HCT116 (cell line): ENCODE measurements at regions not wholly inside any gene's neighbourhood (a gene's known extent, or its start where the extent isn't known, plus 50 kb on each side); places are given as distances from the start of the nearest gene placed in this dataset.

Experiments used
- ATAC-seq: fragments of 200-7000 bp; cut with Tn5 transposase; 2 replicates; pipeline ENCODE4 v1.9.1; 2020; ENCODE audit warnings: mild to moderate bottlenecking, moderate library complexity
- BruUV-seq: library from RNA; stranded (reverse); fragments of 400-500 nt; replicated peaks from 2 replicates; lab custom pipeline; 2021; lab: Mats Ljungman, UMichigan
- CTCF ChIA-PET: fragments of 300-600 bp; sonication (Branson Sonifier 250); formaldehyde crosslinking; loops from one replicate; lab custom pipeline; 2021; ENCODE audit warnings: antibody characterized with exemption; lab: Charles Lee
- POLR2A ChIA-PET: fragments of 300-600, 350-600 bp; sonication (Branson Sonifier 250); formaldehyde crosslinking; loops from one replicate; lab custom pipeline; 2021; ENCODE audit warnings: antibody characterized with exemption; lab: Charles Lee
- RAD21 ChIA-PET, 2 experiments: fragments of 300-600 bp; sonication (Branson Sonifier 250); formaldehyde crosslinking; loops; one replicate each; lab custom pipeline; 2023; ENCODE audit warnings: low total read pairs in 2 of 2; ENCODE audit not compliant: uncharacterized antibody in 2 of 2, unreplicated experiment in 2 of 2, low non-redundant PET in 1 of 2; lab: Charles Lee
- DNase-seq: peaks from one replicate; pipeline ENCODE4 v3.0.0-alpha.2; 2010; ENCODE audit warnings: low read depth, low spot score
- H2AFZ ChIP-seq: fragments of 200-600 bp; shearing (Covaris generic), sonication (generic); 2 replicates; pipeline ENCODE4 v1.6.1; 2017; ENCODE audit warnings: low read depth, mixed run types, mixed read lengths, antibody characterized with exemption, low read length; ENCODE audit not compliant: poor library complexity, severe bottlenecking
- H3K27ac ChIP-seq: 2 replicates; pipeline ENCODE4 v1.5.1; 2012; ENCODE audit warnings: low read depth, low read length
- H3K27me3 ChIP-seq: fragments of 200-600 bp; sonication (generic); 2 replicates; pipeline ENCODE4 v1.6.1; 2016; ENCODE audit warnings: mixed run types, low read length, mixed read lengths; ENCODE audit not compliant: insufficient read depth
- H3K36me3 ChIP-seq, 2 experiments: fragments of 200-500 bp in 1 of 2; fragments of 200-600 bp in 1 of 2; sonication (Bioruptor generic) in 1 of 2; sonication (generic) in 1 of 2; 2 replicates each; pipeline versions ENCODE4 v1.5.1 to v1.6.1; 2014 to 2016; ENCODE audit warnings: low read length in 2 of 2, inconsistent platforms in 1 of 2, mixed read lengths in 1 of 2, mixed run types in 1 of 2; ENCODE audit not compliant: insufficient read depth in 2 of 2, control insufficient read depth in 1 of 2
- H3K4me1 ChIP-seq, 2 experiments: fragments of 200-600 bp in 1 of 2; sonication (generic) in 1 of 2; 2 replicates each; pipeline versions ENCODE4 v1.5.1 to v1.6.1; 2012 to 2017; ENCODE audit warnings: low read length in 2 of 2, inconsistent platforms in 1 of 2, mild to moderate bottlenecking in 1 of 2, mixed read lengths in 1 of 2, mixed run types in 1 of 2, moderate library complexity in 1 of 2; ENCODE audit not compliant: insufficient read depth in 2 of 2, control insufficient read depth in 1 of 2
- H3K4me2 ChIP-seq: fragments of 200-600 bp; sonication (generic); 2 replicates; pipeline ENCODE4 v1.6.1; 2017; ENCODE audit warnings: mixed run types, low read length, mixed read lengths
- H3K4me3 ChIP-seq, 2 experiments: fragments of 200-600 bp in 1 of 2; sonication (generic) in 1 of 2; replicated peaks in 1 of 2; 2 replicates each; pipeline ENCODE4 v1.5.1; 2011 to 2016; ENCODE audit warnings: low read length in 2 of 2, control low read depth in 1 of 2, low read depth in 1 of 2, mild to moderate bottlenecking in 1 of 2, mixed read lengths in 1 of 2, mixed run types in 1 of 2
- H3K79me2 ChIP-seq: fragments of 200-600 bp; sonication (generic); 2 replicates; pipeline ENCODE4 v1.6.1; 2017; ENCODE audit warnings: mild to moderate bottlenecking, mixed run types, low read length, moderate library complexity, mixed read lengths; ENCODE audit not compliant: insufficient read depth
- H3K9ac ChIP-seq: fragments of 200-600 bp; sonication (generic); 2 replicates; pipeline ENCODE4 v1.6.1; 2016; ENCODE audit warnings: low read length, mixed read lengths
- H3K9me2 ChIP-seq: fragments of 200-600 bp; sonication (generic), shearing (Covaris generic); 2 replicates; pipeline ENCODE4 v1.6.1; 2017; ENCODE audit warnings: mixed run types, mild to moderate bottlenecking, moderate library complexity; ENCODE audit not compliant: insufficient read depth
- H3K9me3 ChIP-seq, 2 experiments: fragments of 200-500 bp in 1 of 2; fragments of 200-600 bp in 1 of 2; sonication (Bioruptor generic) in 1 of 2; sonication (generic) in 1 of 2; 2 replicates each; pipeline ENCODE4 v1.6.1; 2014 to 2017; ENCODE audit warnings: low read length in 2 of 2, mixed read lengths in 2 of 2, inconsistent platforms in 1 of 2, low read depth in 1 of 2, mild to moderate bottlenecking in 1 of 2, mixed run types in 1 of 2, moderate library complexity in 1 of 2; ENCODE audit not compliant: control insufficient read depth in 1 of 2, insufficient read depth in 1 of 2
- H4K20me1 ChIP-seq: fragments of 200-600 bp; sonication (generic), shearing (Covaris generic); 2 replicates; pipeline ENCODE4 v1.6.1; 2017; ENCODE audit warnings: mixed run types, mild to moderate bottlenecking, moderate library complexity; ENCODE audit not compliant: insufficient read depth
- CEBPB ChIP-seq: IDR thresholded peaks from 2 replicates; pipeline ENCODE4 v1.6.1; 2012; ENCODE audit warnings: low read depth
- ELF1 ChIP-seq: IDR thresholded peaks from 2 replicates; pipeline ENCODE4 v1.6.1; 2012; ENCODE audit warnings: low read depth, borderline replicate concordance
- EZH2 ChIP-seq: fragments of 200-600 bp; sonication (generic); IDR thresholded peaks from 2 replicates; pipeline ENCODE4 v1.6.1; 2017; ENCODE audit warnings: antibody characterized with exemption, mixed run types
- EZH2phosphoT487 ChIP-seq: fragments of 200-600 bp; IDR thresholded peaks from 2 replicates; pipeline ENCODE4 v1.6.1; 2018; ENCODE audit warnings: antibody characterized with exemption, borderline replicate concordance
- FOSL1 ChIP-seq: IDR thresholded peaks from 2 replicates; pipeline ENCODE4 v1.6.1; 2012; ENCODE audit warnings: low read depth
- JUND ChIP-seq: IDR thresholded peaks from 2 replicates; pipeline ENCODE4 v1.6.1; 2012
- POLR2A ChIP-seq: IDR thresholded peaks from 2 replicates; pipeline ENCODE4 v1.7.0; 2011; ENCODE audit warnings: borderline replicate concordance; ENCODE audit not compliant: insufficient read depth, insufficient read length; ENCODE audit errors: extremely low read depth
- SIN3A ChIP-seq: IDR thresholded peaks from 2 replicates; pipeline ENCODE4 v1.6.1; 2012; ENCODE audit warnings: low read depth
- SP1 ChIP-seq: IDR thresholded peaks from 2 replicates; pipeline ENCODE4 v1.6.1; 2012; ENCODE audit warnings: low read depth
- SRF ChIP-seq: IDR thresholded peaks from 2 replicates; pipeline ENCODE4 v1.6.1; 2012; ENCODE audit warnings: low read depth
- YY1 ChIP-seq: IDR thresholded peaks from 2 replicates; pipeline ENCODE4 v1.6.1; 2011; ENCODE audit warnings: low read length, low read depth, moderate library complexity, mild to moderate bottlenecking; ENCODE audit not compliant: insufficient replicate concordance; ENCODE audit errors: extremely low read depth
- ZFX ChIP-seq: fragments of 450-650 bp; IDR thresholded peaks from 2 replicates; pipeline ENCODE4 v1.6.1; 2017
- ZNF274 ChIP-seq: fragments of 200-500 bp; sonication (Bioruptor generic); IDR thresholded peaks from 2 replicates; pipeline ENCODE4 v1.6.1; 2014; ENCODE audit warnings: mild to moderate bottlenecking, low read depth, low read length, inconsistent platforms
- intact Hi-C: fragments of 100-400 bp; cut with micrococcal nuclease; formaldehyde crosslinking; loops from 2 replicates; pipeline ENCODE4 v1.10.0; 2022
- TF ChIP-seq, protein P1 (sequence below), 3 experiments: fragments of 200-600 bp in 1 of 3; sonication (generic) in 1 of 3; IDR thresholded peaks in 2 of 3; conservative IDR thresholded peaks in 1 of 3; 2 replicates each; pipeline ENCODE4 v1.5.1; 2012 to 2017; ENCODE audit warnings: low read depth in 2 of 3, low read length in 2 of 3, antibody characterized with exemption in 1 of 3, borderline replicate concordance in 1 of 3, control low read depth in 1 of 3, mild to moderate bottlenecking in 1 of 3, mixed read lengths in 1 of 3, mixed run types in 1 of 3, moderate library complexity in 1 of 3; ENCODE audit not compliant: insufficient read depth in 1 of 3
- TF ChIP-seq, protein P2 (sequence below): IDR thresholded peaks from 2 replicates; pipeline ENCODE4 v1.6.1; 2011; ENCODE audit warnings: mild to moderate bottlenecking, low read length, moderate library complexity; ENCODE audit not compliant: insufficient replicate concordance; ENCODE audit errors: extremely low read depth
- TF ChIP-seq, protein P3 (sequence below): IDR thresholded peaks from 2 replicates; pipeline ENCODE4 v1.6.1; 2012

DNA sequence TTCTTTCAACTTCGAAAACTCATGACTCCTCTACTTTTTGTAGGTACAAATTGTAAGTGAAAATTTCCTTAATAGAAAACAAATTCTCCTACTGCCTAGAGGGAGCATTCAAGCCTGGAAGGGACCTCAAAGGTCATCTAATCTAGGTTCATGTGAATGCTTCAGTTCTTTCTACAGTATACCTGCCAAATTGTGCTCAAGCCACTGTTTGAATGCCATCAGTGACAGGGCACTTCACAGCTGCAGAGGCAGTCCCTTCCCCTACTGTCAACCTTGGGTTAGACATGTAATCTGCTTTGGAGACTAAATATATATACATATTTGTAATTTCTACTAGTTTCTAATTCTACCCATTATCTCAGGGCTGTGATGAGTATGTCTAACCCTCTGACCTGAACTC lies 681.3 kb upstream of the CDH2 start:
- TF ChIP-seq EZH2phosphoT487 (no peak), ELF1 (no peak), CEBPB (no peak), FOSL1 (no peak), ZNF274 (no peak), EZH2 (no peak)
- ChIA-PET CTCF (no interaction called here), RAD21 (no interaction called here), POLR2A (no interaction called here)
- intact Hi-C loops = no loop called here
- no peak for ATAC-seq
- DNase-seq = no peak
- Histone ChIP-seq H3K9me2 (no peaks in the 10 kb centered on the region), H3K9me3 (no peaks in the 10 kb centered on the region), H3K79me2 (no peaks in the 10 kb centered on the region), H3K4me1 (no peaks in the 10 kb centered on the region), H3K4me3 (no peak overlapping the region), H3K27ac (no peak overlapping the region), H3K4me2 (no peak overlapping the region), H3K27me3 (no peaks in the 10 kb centered on the region), H4K20me1 (no peaks in the 10 kb centered on the region), H2AFZ (no peak overlapping the region), H3K36me3 (no peaks in the 10 kb centered on the region), H3K9ac (no peak overlapping the region)
- no TSS peak for BruUV-seq

DNA sequence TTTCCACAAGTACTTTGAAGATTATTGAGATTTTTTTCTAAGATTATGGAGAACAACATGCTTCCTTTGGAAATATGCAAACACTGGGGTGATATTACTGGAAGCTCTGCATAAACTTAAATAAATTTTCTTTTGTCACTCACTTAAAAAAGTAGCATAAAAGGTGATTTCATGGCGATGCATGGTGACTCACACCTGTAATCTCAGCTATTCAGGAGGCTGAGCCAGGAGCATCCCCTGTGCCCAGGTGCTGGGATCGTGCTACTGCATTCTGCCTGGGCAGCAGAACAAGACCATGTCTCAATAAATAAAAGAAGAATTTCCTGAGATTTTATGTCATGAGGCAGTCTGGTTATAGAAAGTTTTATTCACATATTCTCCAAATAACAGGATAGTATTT lies 679.1 kb upstream of the CDH2 start:
- no peak for DNase-seq

More for the DNA sequence above, 679.1 kb upstream of the CDH2 start:
- H2AFZ ChIP-seq = no peak overlapping the region
- no peak overlapping the region for H3K4me3 ChIP-seq
- no TSS peak for BruUV-seq
- CTCF ChIA-PET = no interaction called here
- H4K20me1 ChIP-seq = no peaks in the 10 kb centered on the region
- no peak overlapping the region for H3K4me2 ChIP-seq
- TF ChIP-seq CEBPB = no peak
- no peak for TF ChIP-seq EZH2phosphoT487
- TF ChIP-seq SP1 = no peak
- TF ChIP-seq JUND = no peak
- TF ChIP-seq ZFX = no peak
- TF ChIP-seq YY1 = no peak
- TF ChIP-seq SRF = no peak
- TF ChIP-seq SIN3A = no peak
- TF ChIP-seq, protein P1, sequence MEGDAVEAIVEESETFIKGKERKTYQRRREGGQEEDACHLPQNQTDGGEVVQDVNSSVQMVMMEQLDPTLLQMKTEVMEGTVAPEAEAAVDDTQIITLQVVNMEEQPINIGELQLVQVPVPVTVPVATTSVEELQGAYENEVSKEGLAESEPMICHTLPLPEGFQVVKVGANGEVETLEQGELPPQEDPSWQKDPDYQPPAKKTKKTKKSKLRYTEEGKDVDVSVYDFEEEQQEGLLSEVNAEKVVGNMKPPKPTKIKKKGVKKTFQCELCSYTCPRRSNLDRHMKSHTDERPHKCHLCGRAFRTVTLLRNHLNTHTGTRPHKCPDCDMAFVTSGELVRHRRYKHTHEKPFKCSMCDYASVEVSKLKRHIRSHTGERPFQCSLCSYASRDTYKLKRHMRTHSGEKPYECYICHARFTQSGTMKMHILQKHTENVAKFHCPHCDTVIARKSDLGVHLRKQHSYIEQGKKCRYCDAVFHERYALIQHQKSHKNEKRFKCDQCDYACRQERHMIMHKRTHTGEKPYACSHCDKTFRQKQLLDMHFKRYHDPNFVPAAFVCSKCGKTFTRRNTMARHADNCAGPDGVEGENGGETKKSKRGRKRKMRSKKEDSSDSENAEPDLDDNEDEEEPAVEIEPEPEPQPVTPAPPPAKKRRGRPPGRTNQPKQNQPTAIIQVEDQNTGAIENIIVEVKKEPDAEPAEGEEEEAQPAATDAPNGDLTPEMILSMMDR (IDR thresholded peaks at IDR 0.05 in 2 of 3, conservative IDR thresholded peaks at IDR 0.05 in 1 of 3; ENCODE audit: borderline replicate concordance in 1 of 3, insufficient read depth in 1 of 3, low read depth in 2 of 3, low read length in 2 of 3) = no peak
- TF ChIP-seq POLR2A = no peak
- no peak for TF ChIP-seq ZNF274
- TF ChIP-seq, protein P2, sequence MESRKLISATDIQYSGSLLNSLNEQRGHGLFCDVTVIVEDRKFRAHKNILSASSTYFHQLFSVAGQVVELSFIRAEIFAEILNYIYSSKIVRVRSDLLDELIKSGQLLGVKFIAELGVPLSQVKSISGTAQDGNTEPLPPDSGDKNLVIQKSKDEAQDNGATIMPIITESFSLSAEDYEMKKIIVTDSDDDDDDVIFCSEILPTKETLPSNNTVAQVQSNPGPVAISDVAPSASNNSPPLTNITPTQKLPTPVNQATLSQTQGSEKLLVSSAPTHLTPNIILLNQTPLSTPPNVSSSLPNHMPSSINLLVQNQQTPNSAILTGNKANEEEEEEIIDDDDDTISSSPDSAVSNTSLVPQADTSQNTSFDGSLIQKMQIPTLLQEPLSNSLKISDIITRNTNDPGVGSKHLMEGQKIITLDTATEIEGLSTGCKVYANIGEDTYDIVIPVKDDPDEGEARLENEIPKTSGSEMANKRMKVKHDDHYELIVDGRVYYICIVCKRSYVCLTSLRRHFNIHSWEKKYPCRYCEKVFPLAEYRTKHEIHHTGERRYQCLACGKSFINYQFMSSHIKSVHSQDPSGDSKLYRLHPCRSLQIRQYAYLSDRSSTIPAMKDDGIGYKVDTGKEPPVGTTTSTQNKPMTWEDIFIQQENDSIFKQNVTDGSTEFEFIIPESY = no peak
- TF ChIP-seq, protein P3, sequence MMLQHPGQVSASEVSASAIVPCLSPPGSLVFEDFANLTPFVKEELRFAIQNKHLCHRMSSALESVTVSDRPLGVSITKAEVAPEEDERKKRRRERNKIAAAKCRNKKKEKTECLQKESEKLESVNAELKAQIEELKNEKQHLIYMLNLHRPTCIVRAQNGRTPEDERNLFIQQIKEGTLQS = no peak
- TF ChIP-seq, all 23 proteins: peak for 0
- H3K9ac ChIP-seq = no peak overlapping the region
- ChIA-PET POLR2A (no interaction called here), RAD21 (no interaction called here)
- no peaks in the 10 kb centered on the region for H3K27me3 ChIP-seq
- H3K9me3 ChIP-seq = no peaks in the 10 kb centered on the region
- no peaks in the 10 kb centered on the region for H3K36me3 ChIP-seq
- no peaks in the 10 kb centered on the region for H3K9me2 ChIP-seq
- no peak for ATAC-seq
- no peaks in the 10 kb centered on the region for H3K79me2 ChIP-seq
- H3K27ac ChIP-seq = no peak overlapping the region
- no peaks in the 10 kb centered on the region for H3K4me1 ChIP-seq
- intact Hi-C loops = no loop called here
